Endothelial cell (in vitro differentiated cells): ENCODE measurements at regions not wholly inside any gene's neighbourhood (a gene's known extent, or its start where the extent isn't known, plus 50 kb on each side); places are given as distances from the start of the nearest gene placed in this dataset.
"Not testable (repeated sequence)": the region's sequence is repeated elsewhere in the genome, so short reads cannot be mapped to it uniquely, and the experiment has no call there.

ENCODE experiments used
- DNase-seq: peaks from one replicate; pipeline ENCODE4 v3.0.0; 2021; ENCODE audit warnings: low spot score
- H3K27ac Mint-ChIP-seq: one replicate; pipeline ENCODE4 v1.8.0; 2021; ENCODE audit warnings: mixed read lengths, inconsistent platforms; ENCODE audit not compliant: unreplicated experiment
- H3K27me3 Mint-ChIP-seq: one replicate; pipeline ENCODE4 v1.8.0; 2021; ENCODE audit warnings: mild to moderate bottlenecking, moderate library complexity, mixed read lengths, inconsistent platforms; ENCODE audit not compliant: unreplicated experiment
- H3K36me3 Mint-ChIP-seq: one replicate; pipeline ENCODE4 v1.8.0; 2021; ENCODE audit warnings: mild to moderate bottlenecking, low read depth, mixed read lengths, inconsistent platforms; ENCODE audit not compliant: unreplicated experiment
- H3K4me1 Mint-ChIP-seq: one replicate; pipeline ENCODE4 v1.8.0; 2021; ENCODE audit warnings: mild to moderate bottlenecking, mixed read lengths, inconsistent platforms; ENCODE audit not compliant: unreplicated experiment
- H3K4me3 Mint-ChIP-seq: one replicate; pipeline ENCODE4 v1.8.0; 2021; ENCODE audit warnings: mild to moderate bottlenecking, mixed read lengths, inconsistent platforms; ENCODE audit not compliant: unreplicated experiment
- H3K9me3 Mint-ChIP-seq: one replicate; pipeline ENCODE4 v1.8.0; 2021; ENCODE audit warnings: mixed read lengths, inconsistent platforms; ENCODE audit not compliant: unreplicated experiment
- TF ChIP-seq, protein P1 (sequence below): fragments of 200-600 bp; sonication (generic); IDR thresholded peaks from one replicate; pipeline ENCODE4 v1.5.0; 2021; ENCODE audit warnings: antibody characterized with exemption; ENCODE audit not compliant: unreplicated experiment

- no peak for DNase-seq
- TF ChIP-seq, protein P1, sequence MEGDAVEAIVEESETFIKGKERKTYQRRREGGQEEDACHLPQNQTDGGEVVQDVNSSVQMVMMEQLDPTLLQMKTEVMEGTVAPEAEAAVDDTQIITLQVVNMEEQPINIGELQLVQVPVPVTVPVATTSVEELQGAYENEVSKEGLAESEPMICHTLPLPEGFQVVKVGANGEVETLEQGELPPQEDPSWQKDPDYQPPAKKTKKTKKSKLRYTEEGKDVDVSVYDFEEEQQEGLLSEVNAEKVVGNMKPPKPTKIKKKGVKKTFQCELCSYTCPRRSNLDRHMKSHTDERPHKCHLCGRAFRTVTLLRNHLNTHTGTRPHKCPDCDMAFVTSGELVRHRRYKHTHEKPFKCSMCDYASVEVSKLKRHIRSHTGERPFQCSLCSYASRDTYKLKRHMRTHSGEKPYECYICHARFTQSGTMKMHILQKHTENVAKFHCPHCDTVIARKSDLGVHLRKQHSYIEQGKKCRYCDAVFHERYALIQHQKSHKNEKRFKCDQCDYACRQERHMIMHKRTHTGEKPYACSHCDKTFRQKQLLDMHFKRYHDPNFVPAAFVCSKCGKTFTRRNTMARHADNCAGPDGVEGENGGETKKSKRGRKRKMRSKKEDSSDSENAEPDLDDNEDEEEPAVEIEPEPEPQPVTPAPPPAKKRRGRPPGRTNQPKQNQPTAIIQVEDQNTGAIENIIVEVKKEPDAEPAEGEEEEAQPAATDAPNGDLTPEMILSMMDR, result no peak
- Mint-ChIP-seq H3K27me3 (peaks cover 3% of the 10 kb centered on the region), H3K27ac (no peak overlapping the region), H3K36me3 (no peaks in the 10 kb centered on the region), H3K4me1 (no peaks in the 10 kb centered on the region), H3K4me3 (no peak overlapping the region), H3K9me3 (no peaks in the 10 kb centered on the region)
Observed at GRCh38 chr7:98761225-98761624, 108.6 kb downstream of the TMEM130 start.

DNA sequence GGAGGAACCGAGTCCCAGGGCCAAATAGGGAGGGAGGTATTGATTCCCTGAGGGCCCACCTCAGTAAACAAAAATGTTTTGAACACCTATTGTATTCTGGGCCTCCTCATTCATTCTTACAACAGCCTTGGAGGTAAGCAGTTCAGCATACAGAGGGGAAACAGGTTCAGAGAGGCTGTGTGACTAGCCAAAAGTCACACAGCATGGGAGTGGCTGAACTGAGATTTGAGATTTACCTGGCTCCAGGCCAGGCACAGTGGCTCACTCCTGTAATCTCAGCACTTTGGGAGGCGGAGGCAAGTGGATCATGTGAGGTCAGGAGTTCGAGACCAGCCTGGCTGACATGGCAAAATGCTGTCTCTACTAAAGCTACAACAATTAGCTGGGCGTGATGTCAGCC is 107.2 kb downstream of the TMEM130 start:
- Mint-ChIP-seq H3K9me3 (no peaks in the 10 kb centered on the region), H3K27me3 (peaks cover 3% of the 10 kb centered on the region), H3K36me3 (no peaks in the 10 kb centered on the region), H3K4me1 (no peaks in the 10 kb centered on the region), H3K27ac (no peak overlapping the region), H3K4me3 (no peak overlapping the region)
- TF ChIP-seq, protein P1, result no peak
- no peak for DNase-seq

DNA sequence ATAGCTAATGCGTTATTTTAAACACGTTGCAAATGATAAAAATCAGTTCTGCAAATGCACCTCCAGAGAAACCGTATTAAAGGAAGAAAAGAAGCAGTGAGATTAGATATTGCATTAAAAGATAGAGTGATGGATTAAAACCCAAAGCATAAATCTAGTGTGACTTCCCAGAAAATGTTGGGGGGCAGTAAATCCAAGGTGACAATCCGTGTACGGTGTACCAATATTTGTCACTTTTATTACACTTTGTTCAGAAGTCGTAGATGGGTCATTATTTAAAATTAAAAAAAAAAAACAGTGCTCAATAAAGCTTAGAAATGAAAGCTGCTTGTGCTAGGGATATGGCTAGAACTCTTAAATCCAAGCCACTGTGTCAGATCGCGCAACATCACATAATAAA is 106.4 kb downstream of the TMEM130 start:
- TF ChIP-seq, protein P1, result no peak
- H3K4me1 Mint-ChIP-seq, result no peaks in the 10 kb centered on the region
- H3K27me3 Mint-ChIP-seq, result peaks cover 3% of the 10 kb centered on the region
- no peak for DNase-seq
- no peaks in the 10 kb centered on the region for H3K36me3 Mint-ChIP-seq
- no peaks in the 10 kb centered on the region for H3K9me3 Mint-ChIP-seq
- no peak overlapping the region for H3K4me3 Mint-ChIP-seq
- no peak overlapping the region for H3K27ac Mint-ChIP-seq

DNA sequence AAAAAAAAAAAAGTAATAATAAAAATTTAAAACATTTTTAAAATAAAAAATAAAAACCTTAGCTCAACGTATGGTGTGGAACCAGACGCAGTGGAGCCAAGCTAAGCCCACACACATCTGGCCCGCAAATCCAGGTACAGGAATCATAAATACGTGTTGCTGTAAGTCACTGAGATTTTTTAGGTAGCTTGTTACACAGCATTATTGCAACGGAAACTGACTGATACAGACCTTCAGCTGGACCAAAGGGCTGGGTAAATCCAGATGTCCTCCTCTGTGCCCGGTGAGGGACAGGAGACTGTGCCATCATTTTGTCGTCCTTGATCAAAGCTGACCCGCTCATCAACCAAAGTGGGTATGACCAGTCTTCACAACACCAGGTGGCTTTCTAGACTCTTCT is 104.9 kb downstream of the TMEM130 start:
- H3K27me3 Mint-ChIP-seq, result no peaks in the 10 kb centered on the region
- H3K4me1 Mint-ChIP-seq, result no peaks in the 10 kb centered on the region
- H3K36me3 Mint-ChIP-seq, result no peaks in the 10 kb centered on the region
- DNase-seq, result no peak
- no peaks in the 10 kb centered on the region for H3K9me3 Mint-ChIP-seq
- no peak overlapping the region for H3K27ac Mint-ChIP-seq
- H3K4me3 Mint-ChIP-seq, result no peak overlapping the region
- TF ChIP-seq, protein P1, result no peak

DNA sequence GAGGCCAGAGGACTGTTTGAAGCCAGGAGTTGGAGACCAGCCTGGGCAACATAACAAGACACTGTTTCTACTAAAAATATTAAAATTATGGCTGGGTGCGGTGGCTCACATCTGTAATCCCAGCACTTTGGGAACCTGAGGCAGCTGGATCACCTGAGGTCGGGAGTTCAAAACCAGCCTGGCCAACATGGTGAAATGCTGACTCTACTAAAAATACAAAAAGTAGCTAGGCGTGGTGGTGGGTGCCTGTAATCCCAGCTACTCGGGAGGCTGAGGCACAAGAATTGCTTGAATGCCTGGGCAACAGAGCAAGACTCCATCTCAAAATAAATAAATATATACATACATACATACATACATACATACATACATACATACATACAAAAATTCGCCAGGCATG is 99.7 kb downstream of the TMEM130 start:
- not testable (repeated sequence) for H3K9me3 Mint-ChIP-seq, H3K4me1 Mint-ChIP-seq, H3K27ac Mint-ChIP-seq, H3K36me3 Mint-ChIP-seq, DNase-seq, H3K27me3 Mint-ChIP-seq, H3K4me3 Mint-ChIP-seq

DNA sequence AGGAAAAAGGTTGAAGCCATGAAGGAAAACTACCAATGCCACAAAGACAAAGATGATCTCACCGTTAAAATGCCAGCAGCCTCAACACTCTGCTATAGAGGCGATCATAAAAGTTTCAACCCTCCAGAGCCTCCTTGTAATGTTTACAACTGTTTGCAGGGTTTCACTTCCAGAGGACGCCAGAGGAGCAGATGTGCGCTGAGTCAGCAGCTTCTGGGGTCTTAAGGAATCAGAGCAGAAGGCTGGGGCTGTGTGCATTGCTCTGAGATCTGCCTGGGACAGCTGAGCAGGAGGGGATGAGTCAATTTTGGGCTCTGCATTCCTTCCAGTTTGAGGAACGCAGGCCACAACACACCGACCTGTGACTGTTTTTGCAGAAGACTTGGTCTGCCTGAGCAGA is 98.3 kb downstream of the TMEM130 start:
- H3K36me3 Mint-ChIP-seq, result no peaks in the 10 kb centered on the region
- no peak overlapping the region for H3K27ac Mint-ChIP-seq
- H3K4me1 Mint-ChIP-seq, result no peaks in the 10 kb centered on the region
- TF ChIP-seq, protein P1, result no peak
- no peak for DNase-seq
- no peaks in the 10 kb centered on the region for H3K9me3 Mint-ChIP-seq
- H3K27me3 Mint-ChIP-seq, result no peaks in the 10 kb centered on the region
- no peak overlapping the region for H3K4me3 Mint-ChIP-seq
